22Rv1 (cell line): ENCODE measurements at regions not wholly inside any gene's neighbourhood (a gene's known extent, or its start where the extent isn't known, plus 50 kb on each side); places are given as distances from the start of the nearest gene placed in this dataset.

Experiments used
- ZFX ChIP-seq: fragments of 450-650 bp; IDR thresholded peaks from 2 replicates; pipeline ENCODE4 v1.6.1; 2017; ENCODE audit warnings: antibody characterized with exemption, borderline replicate concordance
- TF ChIP-seq, protein P1 (sequence below): fragments of 450-650 bp; IDR thresholded peaks from 2 replicates; pipeline ENCODE4 v1.5.1; 2017; ENCODE audit warnings: mild to moderate bottlenecking

GRCh38 chr10:128570319-128570995 lies 444.2 kb upstream of the MKI67 start:
- TF ChIP-seq, protein P1, sequence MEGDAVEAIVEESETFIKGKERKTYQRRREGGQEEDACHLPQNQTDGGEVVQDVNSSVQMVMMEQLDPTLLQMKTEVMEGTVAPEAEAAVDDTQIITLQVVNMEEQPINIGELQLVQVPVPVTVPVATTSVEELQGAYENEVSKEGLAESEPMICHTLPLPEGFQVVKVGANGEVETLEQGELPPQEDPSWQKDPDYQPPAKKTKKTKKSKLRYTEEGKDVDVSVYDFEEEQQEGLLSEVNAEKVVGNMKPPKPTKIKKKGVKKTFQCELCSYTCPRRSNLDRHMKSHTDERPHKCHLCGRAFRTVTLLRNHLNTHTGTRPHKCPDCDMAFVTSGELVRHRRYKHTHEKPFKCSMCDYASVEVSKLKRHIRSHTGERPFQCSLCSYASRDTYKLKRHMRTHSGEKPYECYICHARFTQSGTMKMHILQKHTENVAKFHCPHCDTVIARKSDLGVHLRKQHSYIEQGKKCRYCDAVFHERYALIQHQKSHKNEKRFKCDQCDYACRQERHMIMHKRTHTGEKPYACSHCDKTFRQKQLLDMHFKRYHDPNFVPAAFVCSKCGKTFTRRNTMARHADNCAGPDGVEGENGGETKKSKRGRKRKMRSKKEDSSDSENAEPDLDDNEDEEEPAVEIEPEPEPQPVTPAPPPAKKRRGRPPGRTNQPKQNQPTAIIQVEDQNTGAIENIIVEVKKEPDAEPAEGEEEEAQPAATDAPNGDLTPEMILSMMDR: no peak
- TF ChIP-seq ZFX: no peak
